ENCODE measurements at regions not wholly inside any gene's neighbourhood (a gene's known extent, or its start where the extent isn't known, plus 50 kb on each side); places are given as distances from the start of the nearest gene placed in this dataset.

DNA sequence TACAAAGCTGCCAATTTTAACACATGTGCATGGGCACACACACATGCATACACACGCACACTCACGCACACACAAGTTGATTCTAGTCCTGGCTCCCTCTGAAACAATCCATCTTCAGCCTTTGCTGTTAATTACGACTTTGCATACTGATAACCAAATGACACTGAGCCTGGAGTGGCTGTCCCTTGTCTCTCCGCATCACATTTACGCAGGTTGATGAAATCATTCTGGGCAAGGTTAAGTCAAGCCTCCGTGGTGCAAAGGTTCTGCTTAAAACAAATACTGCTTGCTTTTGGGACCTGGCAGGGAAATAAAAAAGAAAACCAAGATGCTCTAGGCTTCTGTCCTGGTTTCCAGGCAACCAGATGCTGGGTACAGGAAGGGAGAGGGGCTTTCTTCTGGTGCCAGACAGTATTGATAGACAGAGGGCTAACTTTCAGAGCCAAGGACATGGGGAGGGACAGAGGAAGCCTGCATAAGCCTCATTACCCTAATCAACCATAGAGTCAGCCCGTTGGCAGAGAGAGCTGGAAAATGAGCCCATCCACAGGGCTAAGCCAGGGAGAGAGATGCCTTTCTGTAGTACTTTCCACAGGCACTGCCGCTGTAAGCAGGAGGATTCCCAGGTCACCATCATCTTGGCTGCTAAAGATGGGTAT lies 233.0 kb downstream of the WDR11 start:
- TF ChIP-seq, protein P1, sequence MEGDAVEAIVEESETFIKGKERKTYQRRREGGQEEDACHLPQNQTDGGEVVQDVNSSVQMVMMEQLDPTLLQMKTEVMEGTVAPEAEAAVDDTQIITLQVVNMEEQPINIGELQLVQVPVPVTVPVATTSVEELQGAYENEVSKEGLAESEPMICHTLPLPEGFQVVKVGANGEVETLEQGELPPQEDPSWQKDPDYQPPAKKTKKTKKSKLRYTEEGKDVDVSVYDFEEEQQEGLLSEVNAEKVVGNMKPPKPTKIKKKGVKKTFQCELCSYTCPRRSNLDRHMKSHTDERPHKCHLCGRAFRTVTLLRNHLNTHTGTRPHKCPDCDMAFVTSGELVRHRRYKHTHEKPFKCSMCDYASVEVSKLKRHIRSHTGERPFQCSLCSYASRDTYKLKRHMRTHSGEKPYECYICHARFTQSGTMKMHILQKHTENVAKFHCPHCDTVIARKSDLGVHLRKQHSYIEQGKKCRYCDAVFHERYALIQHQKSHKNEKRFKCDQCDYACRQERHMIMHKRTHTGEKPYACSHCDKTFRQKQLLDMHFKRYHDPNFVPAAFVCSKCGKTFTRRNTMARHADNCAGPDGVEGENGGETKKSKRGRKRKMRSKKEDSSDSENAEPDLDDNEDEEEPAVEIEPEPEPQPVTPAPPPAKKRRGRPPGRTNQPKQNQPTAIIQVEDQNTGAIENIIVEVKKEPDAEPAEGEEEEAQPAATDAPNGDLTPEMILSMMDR (conservative IDR thresholded peaks at IDR 0.05; ENCODE audit: low read depth in 2 of 2), result no peak
- TF ChIP-seq EZH2phosphoT487 (IDR thresholded peaks at IDR 0.05; ENCODE audit: unreplicated experiment), result no peak
- no peak for TF ChIP-seq JUNB (IDR thresholded peaks at IDR 0.05; ENCODE audit: unreplicated experiment)
- TF ChIP-seq EZH2 (IDR thresholded peaks at IDR 0.05; ENCODE audit: low read depth, unreplicated experiment), result no peak
- TF ChIP-seq, protein P2, sequence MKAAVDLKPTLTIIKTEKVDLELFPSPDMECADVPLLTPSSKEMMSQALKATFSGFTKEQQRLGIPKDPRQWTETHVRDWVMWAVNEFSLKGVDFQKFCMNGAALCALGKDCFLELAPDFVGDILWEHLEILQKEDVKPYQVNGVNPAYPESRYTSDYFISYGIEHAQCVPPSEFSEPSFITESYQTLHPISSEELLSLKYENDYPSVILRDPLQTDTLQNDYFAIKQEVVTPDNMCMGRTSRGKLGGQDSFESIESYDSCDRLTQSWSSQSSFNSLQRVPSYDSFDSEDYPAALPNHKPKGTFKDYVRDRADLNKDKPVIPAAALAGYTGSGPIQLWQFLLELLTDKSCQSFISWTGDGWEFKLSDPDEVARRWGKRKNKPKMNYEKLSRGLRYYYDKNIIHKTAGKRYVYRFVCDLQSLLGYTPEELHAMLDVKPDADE (IDR thresholded peaks at IDR 0.05), result no peak
- TF ChIP-seq POLR2AphosphoS5 (IDR thresholded peaks at IDR 0.05; ENCODE audit: low read depth), result no peak
- no peak for TF ChIP-seq ZNF114 (CRISPR knock-in tag; IDR thresholded peaks at IDR 0.05)
- TF ChIP-seq, protein P3, sequence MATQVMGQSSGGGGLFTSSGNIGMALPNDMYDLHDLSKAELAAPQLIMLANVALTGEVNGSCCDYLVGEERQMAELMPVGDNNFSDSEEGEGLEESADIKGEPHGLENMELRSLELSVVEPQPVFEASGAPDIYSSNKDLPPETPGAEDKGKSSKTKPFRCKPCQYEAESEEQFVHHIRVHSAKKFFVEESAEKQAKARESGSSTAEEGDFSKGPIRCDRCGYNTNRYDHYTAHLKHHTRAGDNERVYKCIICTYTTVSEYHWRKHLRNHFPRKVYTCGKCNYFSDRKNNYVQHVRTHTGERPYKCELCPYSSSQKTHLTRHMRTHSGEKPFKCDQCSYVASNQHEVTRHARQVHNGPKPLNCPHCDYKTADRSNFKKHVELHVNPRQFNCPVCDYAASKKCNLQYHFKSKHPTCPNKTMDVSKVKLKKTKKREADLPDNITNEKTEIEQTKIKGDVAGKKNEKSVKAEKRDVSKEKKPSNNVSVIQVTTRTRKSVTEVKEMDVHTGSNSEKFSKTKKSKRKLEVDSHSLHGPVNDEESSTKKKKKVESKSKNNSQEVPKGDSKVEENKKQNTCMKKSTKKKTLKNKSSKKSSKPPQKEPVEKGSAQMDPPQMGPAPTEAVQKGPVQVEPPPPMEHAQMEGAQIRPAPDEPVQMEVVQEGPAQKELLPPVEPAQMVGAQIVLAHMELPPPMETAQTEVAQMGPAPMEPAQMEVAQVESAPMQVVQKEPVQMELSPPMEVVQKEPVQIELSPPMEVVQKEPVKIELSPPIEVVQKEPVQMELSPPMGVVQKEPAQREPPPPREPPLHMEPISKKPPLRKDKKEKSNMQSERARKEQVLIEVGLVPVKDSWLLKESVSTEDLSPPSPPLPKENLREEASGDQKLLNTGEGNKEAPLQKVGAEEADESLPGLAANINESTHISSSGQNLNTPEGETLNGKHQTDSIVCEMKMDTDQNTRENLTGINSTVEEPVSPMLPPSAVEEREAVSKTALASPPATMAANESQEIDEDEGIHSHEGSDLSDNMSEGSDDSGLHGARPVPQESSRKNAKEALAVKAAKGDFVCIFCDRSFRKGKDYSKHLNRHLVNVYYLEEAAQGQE (IDR thresholded peaks at IDR 0.05; ENCODE audit: unreplicated experiment), result no peak

All from GM23338 (cell line).